Esophagus squamous epithelium (tissue), 5 donors: ENCODE measurements at regions not wholly inside any gene's neighbourhood (a gene's known extent, or its start where the extent isn't known, plus 50 kb on each side); places are given as distances from the start of the nearest gene placed in this dataset.

Source experiments
- DNase-seq: peaks from one replicate; lab custom pipeline; 2025; lab: John Stamatoyannopoulos, UW
- H3K27ac ChIP-seq, 4 donors: fragments of 200-600 bp; sonication (generic); one replicate each; pipeline ENCODE4 v1.5.1; 2016 to 2019; ENCODE audit warnings: mild to moderate bottlenecking in 1 of 4
- H3K27me3 ChIP-seq, 4 donors: fragments of 200-600 bp; sonication (generic); 1 replicate in 3 of 4; 2 replicates in 1 of 4; pipeline versions ENCODE4 v1.5.1 to v1.6.0; 2017 to 2021; ENCODE audit warnings: antibody characterized with exemption in 1 of 4
- H3K36me3 ChIP-seq, 3 donors: fragments of 200-600 bp; sonication (generic); one replicate each; pipeline ENCODE4 v1.5.1; 2016 to 2019
- H3K4me1 ChIP-seq, 3 donors: fragments of 200-600 bp; sonication (generic); one replicate each; pipeline ENCODE4 v1.5.1; 2017 to 2019
- H3K4me3 ChIP-seq, 4 donors: fragments of 200-600 bp; sonication (generic); 1 replicate in 3 of 4; 2 replicates in 1 of 4; pipeline ENCODE4 v1.5.1; 2016 to 2019; ENCODE audit warnings: mild to moderate bottlenecking in 2 of 4, moderate library complexity in 1 of 4
- H3K9me3 ChIP-seq, 3 donors: fragments of 200-600 bp; sonication (generic); one replicate each; pipeline ENCODE4 v1.5.1; 2016 to 2019
- CTCF ChIP-seq, 6 experiments: fragments of 450-650 bp in 4 of 6; fragments of 200-600 bp in 2 of 6; sonication (generic) in 2 of 6; IDR thresholded peaks; one replicate each; pipeline ENCODE4 v1.5.1; 2016 to 2019; ENCODE audit warnings: antibody characterized with exemption in 6 of 6, mild to moderate bottlenecking in 4 of 6, moderate library complexity in 4 of 6
- POLR2A ChIP-seq, 4 donors: fragments of 450-650 bp; IDR thresholded peaks; one replicate each; pipeline ENCODE4 v1.6.1; 2017; ENCODE audit warnings: antibody characterized with exemption in 4 of 4, mild to moderate bottlenecking in 4 of 4, moderate library complexity in 3 of 4
- WGBS, 2 donors: methylation state at CpG; one replicate each; pipeline ENCODE4 v1.1.5; 2018; 5-methylcytosine and 5-hydroxymethylcytosine counted together
- intact Hi-C: fragments of 100-400 bp; cut with DNase I; formaldehyde crosslinking; loops from one replicate; pipeline ENCODE4 v1.15.0; 2022
- donor health status: DM: yes; HTN: yes; CAD: no.

- no peaks in the 10 kb centered on the region for H3K27me3 ChIP-seq
- DNase-seq: no peak
- no peak overlapping the region for H3K27ac ChIP-seq
- no peaks in the 10 kb centered on the region for H3K9me3 ChIP-seq
- no peaks in the 10 kb centered on the region for H3K36me3 ChIP-seq
- 71 to 90% methylated on average over 3 of the region's 3 CpGs for WGBS, 2 donors
- H3K4me3 ChIP-seq: no peak overlapping the region
- intact Hi-C loops: no loop called here
- H3K4me1 ChIP-seq: no peaks in the 10 kb centered on the region
- no peak for TF ChIP-seq CTCF (IDR thresholded peaks at IDR 0.05)
- TF ChIP-seq POLR2A (IDR thresholded peaks at IDR 0.05): no peak
Observed at GRCh38 chr13:76735641-76736040, 150.6 kb downstream of the KCTD12 start.

GRCh38 chr13:76733671-76734070 is 152.5 kb downstream of the KCTD12 start:
- H3K27me3 ChIP-seq: no peaks in the 10 kb centered on the region
- H3K36me3 ChIP-seq: no peaks in the 10 kb centered on the region
- no peak overlapping the region for H3K4me3 ChIP-seq
- WGBS, 2 donors: 83 to 91% methylated on average over 3 of the region's 3 CpGs
- DNase-seq: no peak
- H3K9me3 ChIP-seq: no peaks in the 10 kb centered on the region
- intact Hi-C loops: no loop called here
- H3K4me1 ChIP-seq: peaks cover 0 to 16% (median 0%) of the 10 kb centered on the region in 3 donors
- H3K27ac ChIP-seq: no peak overlapping the region
- TF ChIP-seq POLR2A (IDR thresholded peaks at IDR 0.05) (no peak), CTCF (IDR thresholded peaks at IDR 0.05) (no peak)

- Histone ChIP-seq H3K9me3 (no peaks in the 10 kb centered on the region), H3K4me3 (no peak overlapping the region), H3K4me1 (peaks cover 0 to 16% (median 0%) of the 10 kb centered on the region in 3 donors), H3K27me3 (no peaks in the 10 kb centered on the region), H3K36me3 (no peaks in the 10 kb centered on the region), H3K27ac (no peak overlapping the region)
- intact Hi-C loops: no loop called here
- WGBS, 2 donors: 69 to 86% methylated on average over 2 of the region's 2 CpGs
- DNase-seq: no peak
- TF ChIP-seq POLR2A (IDR thresholded peaks at IDR 0.05) (no peak), CTCF (IDR thresholded peaks at IDR 0.05) (no peak)
Observed at GRCh38 chr13:76732367-76732766, 153.8 kb downstream of the KCTD12 start.

GRCh38 chr13:76730220-76730619 is 156.0 kb downstream of the KCTD12 start:
- WGBS, 2 donors: 61 to 63% methylated on average over 4 of the region's 4 CpGs
- Histone ChIP-seq H3K4me1 (peaks cover 0 to 16% (median 0%) of the 10 kb centered on the region in 3 donors), H3K36me3 (no peaks in the 10 kb centered on the region), H3K9me3 (no peaks in the 10 kb centered on the region), H3K27me3 (no peaks in the 10 kb centered on the region), H3K4me3 (no peak overlapping the region), H3K27ac (peak overlapping the region in 1 of 4 donors; percentile 49)
- intact Hi-C loops: no loop called here
- TF ChIP-seq POLR2A (IDR thresholded peaks at IDR 0.05) (no peak), CTCF (IDR thresholded peaks at IDR 0.05) (no peak)
- DNase-seq: no peak

GRCh38 chr13:76729691-76730090 is 156.5 kb downstream of the KCTD12 start:
- TF ChIP-seq POLR2A (IDR thresholded peaks at IDR 0.05): no peak
- no peak for TF ChIP-seq CTCF (IDR thresholded peaks at IDR 0.05)
- no peaks in the 10 kb centered on the region for H3K9me3 ChIP-seq
- H3K36me3 ChIP-seq: no peaks in the 10 kb centered on the region
- no peaks in the 10 kb centered on the region for H3K27me3 ChIP-seq
- no peak for DNase-seq
- peak overlapping the region in 1 of 4 donors; percentile 49 for H3K27ac ChIP-seq
- 56 to 64% methylated on average over 1 of the region's 1 CpG for WGBS, 2 donors
- no peak overlapping the region for H3K4me3 ChIP-seq
- peaks cover 0 to 18% (median 0%) of the 10 kb centered on the region in 3 donors for H3K4me1 ChIP-seq
- intact Hi-C loops: no loop called here
